Fibroblast of lung (primary cell): ENCODE measurements at regions not wholly inside any gene's neighbourhood (a gene's known extent, or its start where the extent isn't known, plus 50 kb on each side); places are given as distances from the start of the nearest gene placed in this dataset.

Source experiments
- DNase-seq, 2 donors: peaks; one replicate each; pipeline versions ENCODE4 v3.0.0 to v3.0.0-alpha.2; 2010; ENCODE audit warnings: low read depth in 2 of 2
- H2AFZ ChIP-seq: 2 replicates; pipeline ENCODE4 v1.5.1; 2012; ENCODE audit warnings: low read length, control low read depth, inconsistent platforms
- H3K27ac ChIP-seq: 2 replicates; pipeline ENCODE4 v1.5.1; 2011; ENCODE audit warnings: low read length, control low read depth; ENCODE audit not compliant: insufficient read depth
- H3K27me3 ChIP-seq: 2 replicates; pipeline ENCODE4 v1.5.1; 2011; ENCODE audit warnings: mild to moderate bottlenecking, low read length; ENCODE audit not compliant: control insufficient read depth, insufficient read depth
- H3K36me3 ChIP-seq: 2 replicates; pipeline ENCODE4 v1.5.1; 2011; ENCODE audit warnings: low read length; ENCODE audit not compliant: control insufficient read depth, insufficient read depth
- H3K4me1 ChIP-seq: 2 replicates; pipeline ENCODE4 v1.5.1; 2011; ENCODE audit warnings: low read length; ENCODE audit not compliant: control insufficient read depth, insufficient read depth; ENCODE audit errors: extremely low read depth
- H3K4me2 ChIP-seq: 2 replicates; pipeline ENCODE4 v1.5.1; 2011; ENCODE audit warnings: low read length, control low read depth; ENCODE audit not compliant: insufficient read depth; ENCODE audit errors: extremely low read depth
- H3K4me3 ChIP-seq, 4 experiments: fragments of 200-600 bp in 1 of 4; sonication (generic) in 1 of 4; replicated peaks in 1 of 4; 2 replicates each; pipeline ENCODE4 v1.5.1; 2011 to 2016; ENCODE audit warnings: low read length in 4 of 4, low read depth in 3 of 4, mild to moderate bottlenecking in 3 of 4, control low read depth in 2 of 4, inconsistent platforms in 1 of 4, mixed read lengths in 1 of 4; ENCODE audit not compliant: insufficient read depth in 1 of 4; ENCODE audit errors: control extremely low read depth in 1 of 4
- H3K79me2 ChIP-seq: 2 replicates; pipeline ENCODE4 v1.5.1; 2012; ENCODE audit warnings: mild to moderate bottlenecking, low read length, inconsistent platforms; ENCODE audit not compliant: control insufficient read depth, insufficient read depth
- H3K9ac ChIP-seq: 2 replicates; pipeline ENCODE4 v1.5.1; 2011; ENCODE audit warnings: mild to moderate bottlenecking, low read length, control low read depth; ENCODE audit not compliant: insufficient read depth
- H3K9me3 ChIP-seq: 2 replicates; pipeline ENCODE4 v1.5.1; 2012; ENCODE audit warnings: low read depth, low read length; ENCODE audit not compliant: control insufficient read depth, insufficient read depth
- H4K20me1 ChIP-seq: 2 replicates; pipeline ENCODE4 v1.5.1; 2011; ENCODE audit warnings: low read length; ENCODE audit not compliant: control insufficient read depth, insufficient read depth; ENCODE audit errors: extremely low read depth
- EZH2 ChIP-seq: IDR thresholded peaks from 2 replicates; pipeline ENCODE4 v1.5.1; 2012; ENCODE audit warnings: low read length, control low read depth, mild to moderate bottlenecking; ENCODE audit errors: missing control alignments
- TF ChIP-seq, protein P1 (sequence below), 2 donors: IDR thresholded peaks in 1 of 2; conservative IDR thresholded peaks in 1 of 2; 1 replicate in 1 of 2; 2 replicates in 1 of 2; pipeline ENCODE4 v1.5.1; 2011 to 2012; ENCODE audit warnings: low read length in 2 of 2, control low read depth in 1 of 2, inconsistent platforms in 1 of 2, low read depth in 1 of 2, mild to moderate bottlenecking in 1 of 2

GRCh38 chr11:71200172-71200716 lies 52.1 kb downstream of the SHANK2 start:
- H3K9ac ChIP-seq, result no peak overlapping the region
- no peaks in the 10 kb centered on the region for H3K9me3 ChIP-seq
- H2AFZ ChIP-seq, result no peak overlapping the region
- H3K27me3 ChIP-seq, result no peaks in the 10 kb centered on the region
- no peak overlapping the region for H3K27ac ChIP-seq
- no peak for DNase-seq
- H4K20me1 ChIP-seq, result no peaks in the 10 kb centered on the region
- no peaks in the 10 kb centered on the region for H3K79me2 ChIP-seq
- H3K36me3 ChIP-seq, result no peaks in the 10 kb centered on the region
- no peaks in the 10 kb centered on the region for H3K4me1 ChIP-seq
- H3K4me2 ChIP-seq, result no peak overlapping the region
- H3K4me3 ChIP-seq, result no peak overlapping the region
- TF ChIP-seq, protein P1, sequence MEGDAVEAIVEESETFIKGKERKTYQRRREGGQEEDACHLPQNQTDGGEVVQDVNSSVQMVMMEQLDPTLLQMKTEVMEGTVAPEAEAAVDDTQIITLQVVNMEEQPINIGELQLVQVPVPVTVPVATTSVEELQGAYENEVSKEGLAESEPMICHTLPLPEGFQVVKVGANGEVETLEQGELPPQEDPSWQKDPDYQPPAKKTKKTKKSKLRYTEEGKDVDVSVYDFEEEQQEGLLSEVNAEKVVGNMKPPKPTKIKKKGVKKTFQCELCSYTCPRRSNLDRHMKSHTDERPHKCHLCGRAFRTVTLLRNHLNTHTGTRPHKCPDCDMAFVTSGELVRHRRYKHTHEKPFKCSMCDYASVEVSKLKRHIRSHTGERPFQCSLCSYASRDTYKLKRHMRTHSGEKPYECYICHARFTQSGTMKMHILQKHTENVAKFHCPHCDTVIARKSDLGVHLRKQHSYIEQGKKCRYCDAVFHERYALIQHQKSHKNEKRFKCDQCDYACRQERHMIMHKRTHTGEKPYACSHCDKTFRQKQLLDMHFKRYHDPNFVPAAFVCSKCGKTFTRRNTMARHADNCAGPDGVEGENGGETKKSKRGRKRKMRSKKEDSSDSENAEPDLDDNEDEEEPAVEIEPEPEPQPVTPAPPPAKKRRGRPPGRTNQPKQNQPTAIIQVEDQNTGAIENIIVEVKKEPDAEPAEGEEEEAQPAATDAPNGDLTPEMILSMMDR (conservative IDR thresholded peaks at IDR 0.05 in 1 of 2, IDR thresholded peaks at IDR 0.05 in 1 of 2; ENCODE audit: low read depth in 1 of 2, low read length in 2 of 2), result no peak
- no peak for TF ChIP-seq EZH2

GRCh38 chr11:71199226-71199820 lies 53.1 kb downstream of the SHANK2 start:
- no peak for TF ChIP-seq EZH2
- TF ChIP-seq, protein P1 (conservative IDR thresholded peaks at IDR 0.05 in 1 of 2, IDR thresholded peaks at IDR 0.05 in 1 of 2; ENCODE audit: low read depth in 1 of 2, low read length in 2 of 2), result no peak
- H3K27me3 ChIP-seq, result no peaks in the 10 kb centered on the region
- H3K4me2 ChIP-seq, result no peak overlapping the region
- no peaks in the 10 kb centered on the region for H3K36me3 ChIP-seq
- no peaks in the 10 kb centered on the region for H3K79me2 ChIP-seq
- H3K9me3 ChIP-seq, result no peaks in the 10 kb centered on the region
- DNase-seq, result no peak
- H2AFZ ChIP-seq, result no peak overlapping the region
- H4K20me1 ChIP-seq, result no peaks in the 10 kb centered on the region
- H3K4me3 ChIP-seq, result no peak overlapping the region
- H3K27ac ChIP-seq, result no peak overlapping the region
- H3K9ac ChIP-seq, result no peak overlapping the region
- H3K4me1 ChIP-seq, result no peaks in the 10 kb centered on the region

- H3K4me1 ChIP-seq, result no peaks in the 10 kb centered on the region
- no peak overlapping the region for H3K27ac ChIP-seq
- no peaks in the 10 kb centered on the region for H4K20me1 ChIP-seq
- DNase-seq, result no peak
- TF ChIP-seq EZH2, result no peak
- TF ChIP-seq, protein P1 (conservative IDR thresholded peaks at IDR 0.05 in 1 of 2, IDR thresholded peaks at IDR 0.05 in 1 of 2; ENCODE audit: low read depth in 1 of 2, low read length in 2 of 2), result no peak
- H3K9ac ChIP-seq, result no peak overlapping the region
- no peaks in the 10 kb centered on the region for H3K9me3 ChIP-seq
- H3K79me2 ChIP-seq, result no peaks in the 10 kb centered on the region
- no peaks in the 10 kb centered on the region for H3K36me3 ChIP-seq
- H3K4me2 ChIP-seq, result no peak overlapping the region
- H3K27me3 ChIP-seq, result no peaks in the 10 kb centered on the region
- no peak overlapping the region for H2AFZ ChIP-seq
- H3K4me3 ChIP-seq, result no peak overlapping the region
Measured at GRCh38 chr11:71198823-71199165, 53.6 kb downstream of the SHANK2 start.
